SK-N-SH (cell line): ENCODE measurements at regions not wholly inside any gene's neighbourhood (a gene's known extent, or its start where the extent isn't known, plus 50 kb on each side); places are given as distances from the start of the nearest gene placed in this dataset.

Experiments used
- CTCF ChIA-PET: fragments of 300-600, 350-600 bp; formaldehyde crosslinking; extraction: SDS; loops from one replicate; lab custom pipeline; 2021; lab: Yijun Ruan, JAX
- POLR2A ChIA-PET: fragments of 350-600 bp; sonication (Branson Sonifier 250); formaldehyde crosslinking; extraction: SDS; loops from one replicate; lab custom pipeline; 2020; ENCODE audit warnings: antibody characterized with exemption, inconsistent platforms; lab: Yijun Ruan, JAX
- DNase-seq: peaks from one replicate; pipeline ENCODE4 v3.0.0; 2012
- H2AFZ ChIP-seq: fragments of 200-600 bp; sonication (generic); 2 replicates; pipeline ENCODE4 v1.8.1; 2016; ENCODE audit warnings: antibody characterized with exemption, mild to moderate bottlenecking, low read depth
- H3F3A ChIP-seq: fragments of 200-600 bp; sonication (generic); replicated peaks from 2 replicates; pipeline ENCODE3; 2016; ENCODE audit warnings: antibody characterized with exemption, mild to moderate bottlenecking; ENCODE audit not compliant: insufficient read depth
- H3K27ac ChIP-seq, 2 experiments: fragments of 200-500 bp in 1 of 2; fragments of 200-600 bp in 1 of 2; sonication (Bioruptor generic) in 1 of 2; sonication (generic), shearing (Covaris generic) in 1 of 2; 2 replicates each; pipeline versions ENCODE4 v1.5.1 to v1.6.1; 2014 to 2016; ENCODE audit warnings: low read depth in 2 of 2, inconsistent platforms in 1 of 2, low read length in 1 of 2, mild to moderate bottlenecking in 1 of 2, mixed read lengths in 1 of 2
- H3K27me3 ChIP-seq: fragments of 200-600 bp; sonication (generic), shearing (Covaris generic); 2 replicates; pipeline ENCODE4 v1.6.1; 2016; ENCODE audit warnings: mixed run types; ENCODE audit not compliant: insufficient read depth
- H3K36me3 ChIP-seq, 2 experiments: fragments of 200-500 bp in 1 of 2; fragments of 200-600 bp in 1 of 2; sonication (Bioruptor generic) in 1 of 2; sonication (generic) in 1 of 2; replicated peaks in 1 of 2; 2 replicates each; pipeline versions ENCODE3 to v1.5.1; 2014 to 2016; ENCODE audit warnings: low read length in 1 of 2, mild to moderate bottlenecking in 1 of 2; ENCODE audit not compliant: insufficient read depth in 2 of 2, control insufficient read depth in 1 of 2
- H3K4me1 ChIP-seq, 2 experiments: fragments of 200-500 bp in 1 of 2; fragments of 200-600 bp in 1 of 2; sonication (Bioruptor generic) in 1 of 2; sonication (generic), shearing (Covaris generic) in 1 of 2; 2 replicates each; pipeline versions ENCODE4 v1.5.1 to v1.6.1; 2014 to 2016; ENCODE audit warnings: low read depth in 1 of 2, low read length in 1 of 2, mixed run types in 1 of 2; ENCODE audit not compliant: insufficient read depth in 2 of 2, control insufficient read depth in 1 of 2
- H3K4me2 ChIP-seq: fragments of 200-600 bp; sonication (generic), shearing (Covaris generic); 2 replicates; pipeline ENCODE4 v1.6.1; 2017; ENCODE audit warnings: mixed run types
- H3K4me3 ChIP-seq, 2 experiments: fragments of 200-500 bp in 1 of 2; fragments of 200-600 bp in 1 of 2; sonication (Bioruptor generic) in 1 of 2; sonication (generic), shearing (Covaris generic) in 1 of 2; 2 replicates each; pipeline versions ENCODE4 v1.5.1 to v1.8.1; 2014 to 2016; ENCODE audit warnings: low read depth in 2 of 2, inconsistent platforms in 1 of 2, low read length in 1 of 2, mild to moderate bottlenecking in 1 of 2, mixed read lengths in 1 of 2, moderate library complexity in 1 of 2
- H3K79me2 ChIP-seq: fragments of 200-600 bp; sonication (generic); 2 replicates; pipeline ENCODE4 v1.8.1; 2017; ENCODE audit warnings: mild to moderate bottlenecking; ENCODE audit not compliant: insufficient read depth
- H3K9ac ChIP-seq: fragments of 200-600 bp; sonication (generic); 2 replicates; pipeline ENCODE4 v1.6.1; 2017; ENCODE audit warnings: mixed run types
- H3K9me2 ChIP-seq: fragments of 200-600 bp; sonication (generic); 2 replicates; pipeline ENCODE4 v1.6.1; 2017; ENCODE audit warnings: mixed run types
- H3K9me3 ChIP-seq: fragments of 200-600 bp; sonication (generic); 2 replicates; pipeline ENCODE4 v1.6.1; 2017; ENCODE audit warnings: mixed run types, mild to moderate bottlenecking, moderate library complexity
- H4K20me1 ChIP-seq: fragments of 200-600 bp; sonication (generic); 2 replicates; pipeline ENCODE4 v1.6.1; 2017; ENCODE audit warnings: mild to moderate bottlenecking, mixed run types; ENCODE audit not compliant: insufficient read depth
- CHD2 ChIP-seq: fragments of 150-350 bp; IDR thresholded peaks from 2 replicates; pipeline ENCODE4 v1.6.1; 2018; ENCODE audit warnings: low read length; ENCODE audit not compliant: partially characterized antibody
- CTCF ChIP-seq: fragments of 200-600 bp; sonication (generic); IDR thresholded peaks from 2 replicates; pipeline ENCODE4 v1.6.1; 2017; ENCODE audit warnings: antibody characterized with exemption, mild to moderate bottlenecking, moderate library complexity
- EZH2phosphoT487 ChIP-seq: fragments of 200-600 bp; sonication (generic); IDR thresholded peaks from 2 replicates; pipeline ENCODE4 v1.6.1; 2017; ENCODE audit warnings: low read depth, mixed run types, mild to moderate bottlenecking, antibody characterized with exemption, moderate library complexity, borderline replicate concordance
- FOSL2 ChIP-seq: IDR thresholded peaks from 2 replicates; pipeline ENCODE4 v1.4.0; 2012; ENCODE audit warnings: low read depth, mild to moderate bottlenecking, moderate library complexity, borderline replicate concordance
- FOXJ3 ChIP-seq: sonication (generic); formaldehyde crosslinking; IDR thresholded peaks from 2 replicates; pipeline ENCODE4 v1.5.1; 2020; ENCODE audit warnings: mild to moderate bottlenecking, missing genetic modification reagents
- FOXM1 ChIP-seq: IDR thresholded peaks from 2 replicates; pipeline ENCODE4 v1.4.0; 2012; ENCODE audit warnings: low read depth, mild to moderate bottlenecking
- GABPA ChIP-seq: IDR thresholded peaks from 2 replicates; pipeline ENCODE4 v1.4.0; 2012; ENCODE audit warnings: low read depth, mild to moderate bottlenecking
- GATA2 ChIP-seq: sonication (generic); formaldehyde crosslinking; IDR thresholded peaks from 2 replicates; pipeline ENCODE4 v1.5.0; 2020; ENCODE audit warnings: mild to moderate bottlenecking, missing genetic modification reagents
- IRF3 ChIP-seq: fragments of 150-350 bp; IDR thresholded peaks from 2 replicates; pipeline ENCODE4 v1.6.1; 2016; ENCODE audit warnings: mild to moderate bottlenecking, low read depth, low read length
- JUND ChIP-seq: IDR thresholded peaks from 2 replicates; pipeline ENCODE4 v1.4.0; 2012
- NFIC ChIP-seq: IDR thresholded peaks from 2 replicates; pipeline ENCODE4 v1.4.0; 2012; ENCODE audit warnings: borderline replicate concordance
- POLR2AphosphoS5 ChIP-seq: IDR thresholded peaks from 2 replicates; pipeline ENCODE4 v1.6.1; 2012; ENCODE audit warnings: low read depth, low read length
- RFX5 ChIP-seq: IDR thresholded peaks from 2 replicates; pipeline ENCODE4 v1.6.1; 2012; ENCODE audit warnings: mild to moderate bottlenecking, improper control_type of control experiment, low read length
- SIN3A ChIP-seq: IDR thresholded peaks from 2 replicates; pipeline ENCODE4 v1.6.1; 2012; ENCODE audit warnings: low read depth, mild to moderate bottlenecking, low read length, moderate library complexity, borderline replicate concordance
- SMC3 ChIP-seq: IDR thresholded peaks from 2 replicates; pipeline ENCODE4 v1.6.1; 2012; ENCODE audit warnings: low read depth, low read length, improper control_type of control experiment
- USF1 ChIP-seq: IDR thresholded peaks from 2 replicates; pipeline ENCODE4 v1.4.0; 2012; ENCODE audit warnings: low read depth, borderline replicate concordance
- USF2 ChIP-seq: fragments of 150-350 bp; IDR thresholded peaks from 2 replicates; pipeline ENCODE4 v1.6.1; 2017; ENCODE audit warnings: antibody characterized with exemption, low read length, low read depth, borderline replicate concordance
- WGBS: methylation state at CpG from one replicate; pipeline ENCODE4 v1.1.6; 2017; ENCODE audit warnings: low lambda C conversion rate; 5-methylcytosine and 5-hydroxymethylcytosine counted together
- TF ChIP-seq, protein P1 (sequence below): IDR thresholded peaks from 2 replicates; pipeline ENCODE4 v1.4.0; 2012; ENCODE audit warnings: low read depth
- TF ChIP-seq, protein P2 (sequence below): IDR thresholded peaks from 2 replicates; pipeline ENCODE4; 2012

DNA sequence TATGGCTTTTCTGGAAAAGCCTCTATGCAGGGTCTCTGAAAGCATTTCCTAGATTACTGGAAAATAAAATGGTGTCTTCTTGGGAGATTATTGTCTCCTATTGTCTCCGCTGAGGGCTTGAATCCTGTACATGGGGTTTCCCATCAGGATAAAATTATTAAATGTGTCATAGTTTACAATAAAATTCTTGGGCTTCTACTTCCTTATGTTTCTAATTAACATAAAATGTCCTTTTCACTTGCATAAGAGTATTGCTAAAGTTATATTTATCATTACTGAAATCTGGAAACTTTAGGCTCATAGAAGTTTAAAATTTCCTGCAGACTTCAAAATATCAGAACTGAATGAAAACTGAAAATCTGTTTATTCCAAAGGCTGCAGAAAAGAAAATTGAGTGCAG, 595.5 kb upstream of the AGTR1 start:
- H3K9me2 ChIP-seq = no peaks in the 10 kb centered on the region
- no peak for DNase-seq
- CTCF ChIA-PET = interaction anchor here (1.3 kb wide), 1 partner anchor 25 kb away, joined by 5 read pairs; no protein-coding TSS in a partner anchor
- H3K4me1 ChIP-seq = peaks cover 0 to 3% of the 10 kb centered on the region in 2 experiments; a peak in 1 of 4 replicates
- no peak overlapping the region for H2AFZ ChIP-seq
- H3K79me2 ChIP-seq = no peaks in the 10 kb centered on the region
- no peaks in the 10 kb centered on the region for H4K20me1 ChIP-seq
- H3K9ac ChIP-seq = no peak overlapping the region
- H3K27me3 ChIP-seq = no peaks in the 10 kb centered on the region
- H3F3A ChIP-seq = peaks cover 4% of the 10 kb centered on the region
- POLR2A ChIA-PET = no interaction called here
- 81% methylated on average over 1 of the region's 1 CpG for WGBS
- H3K4me3 ChIP-seq = no peak overlapping the region
- no peaks in the 10 kb centered on the region for H3K36me3 ChIP-seq
- H3K4me2 ChIP-seq = no peak overlapping the region
- TF ChIP-seq RFX5 = no peak
- TF ChIP-seq SMC3 = no peak
- no peak for TF ChIP-seq CHD2
- no peak for TF ChIP-seq GATA2 (CRISPR knock-in tag)
- no peak for TF ChIP-seq CTCF
- TF ChIP-seq SIN3A = no peak
- TF ChIP-seq USF1 = no peak
- no peak for TF ChIP-seq GABPA
- TF ChIP-seq FOSL2 = no peak
- no peak for TF ChIP-seq POLR2AphosphoS5
- no peak for TF ChIP-seq FOXJ3 (CRISPR knock-in tag)
- TF ChIP-seq, protein P1, sequence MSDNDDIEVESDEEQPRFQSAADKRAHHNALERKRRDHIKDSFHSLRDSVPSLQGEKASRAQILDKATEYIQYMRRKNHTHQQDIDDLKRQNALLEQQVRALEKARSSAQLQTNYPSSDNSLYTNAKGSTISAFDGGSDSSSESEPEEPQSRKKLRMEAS = no peak
- TF ChIP-seq FOXM1 = no peak
- TF ChIP-seq, protein P2, sequence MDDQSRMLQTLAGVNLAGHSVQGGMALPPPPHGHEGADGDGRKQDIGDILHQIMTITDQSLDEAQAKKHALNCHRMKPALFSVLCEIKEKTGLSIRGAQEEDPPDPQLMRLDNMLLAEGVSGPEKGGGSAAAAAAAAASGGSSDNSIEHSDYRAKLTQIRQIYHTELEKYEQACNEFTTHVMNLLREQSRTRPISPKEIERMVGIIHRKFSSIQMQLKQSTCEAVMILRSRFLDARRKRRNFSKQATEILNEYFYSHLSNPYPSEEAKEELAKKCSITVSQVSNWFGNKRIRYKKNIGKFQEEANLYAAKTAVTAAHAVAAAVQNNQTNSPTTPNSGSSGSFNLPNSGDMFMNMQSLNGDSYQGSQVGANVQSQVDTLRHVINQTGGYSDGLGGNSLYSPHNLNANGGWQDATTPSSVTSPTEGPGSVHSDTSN = no peak
- no peak for TF ChIP-seq IRF3
- no peak for TF ChIP-seq EZH2phosphoT487
- TF ChIP-seq USF2 = no peak
- no peak for TF ChIP-seq JUND
- no peak for TF ChIP-seq NFIC
- TF ChIP-seq, all 33 proteins: peak for 0
- Histone ChIP-seq H3K27ac (no peak overlapping the region), H3K9me3 (no peaks in the 10 kb centered on the region)
